HUDEP-2 (cell line): ENCODE measurements at regions not wholly inside any gene's neighbourhood (a gene's known extent, or its start where the extent isn't known, plus 50 kb on each side); places are given as distances from the start of the nearest gene placed in this dataset.
"Not testable (repeated sequence)": the region's sequence is repeated elsewhere in the genome, so short reads cannot be mapped to it uniquely, and the experiment has no call there.

Source experiments
- DNase-seq, 76 experiments: peaks; one replicate each; lab custom pipeline; 2025; ENCODE audit not compliant: unreplicated experiment in 76 of 76; lab: John Stamatoyannopoulos, UW

GRCh38 chr5:17816944-17817343 lies 182.7 kb downstream of the TAF11L14 start:
- DNase-seq: no peak

- DNase-seq: no peak
These were observed 183.7 kb downstream of the TAF11L14 start for GRCh38 chr5:17817990-17818389.

GRCh38 chr5:17819783-17820182 lies 185.5 kb downstream of the TAF11L14 start:
- no peak for DNase-seq

- DNase-seq: no peak
These were observed 194.4 kb downstream of the TAF11L14 start for GRCh38 chr5:17828681-17829080.

- DNase-seq: no peak
These were observed 195.2 kb downstream of the TAF11L14 start for GRCh38 chr5:17829456-17829855.

- DNase-seq: no peak
These were observed 197.0 kb downstream of the TAF11L14 start for GRCh38 chr5:17831279-17831678.

GRCh38 chr5:17832949-17833745 lies 198.9 kb downstream of the TAF11L14 start:
- no peak for DNase-seq

GRCh38 chr5:17837757-17838156 lies 203.5 kb downstream of the TAF11L14 start:
- no peak for DNase-seq

GRCh38 chr5:17838469-17838868 lies 204.2 kb downstream of the TAF11L14 start:
- no peak for DNase-seq

- no peak for DNase-seq
These were observed 205.6 kb downstream of the TAF11L14 start for GRCh38 chr5:17839848-17840247.

- no peak for DNase-seq
These were observed 212.2 kb downstream of the TAF11L14 start for GRCh38 chr5:17846496-17846895.

- no peak for DNase-seq
These were observed 213.0 kb downstream of the TAF11L14 start for GRCh38 chr5:17847286-17847685.

- no peak for DNase-seq
These were observed 217.9 kb downstream of the TAF11L14 start for GRCh38 chr5:17852111-17852510.

- no peak for DNase-seq
These were observed 218.5 kb downstream of the TAF11L14 start for GRCh38 chr5:17852740-17853139.

GRCh38 chr5:17854901-17855300 lies 220.6 kb downstream of the TAF11L14 start:
- DNase-seq: no peak

GRCh38 chr5:17860660-17861315 lies 226.5 kb downstream of the TAF11L14 start:
- DNase-seq: no peak

- DNase-seq: not testable (repeated sequence)
These were observed 230.6 kb downstream of the TAF11L14 start for GRCh38 chr5:17864903-17865302.

GRCh38 chr5:17865966-17866365 lies 231.7 kb downstream of the TAF11L14 start:
- not testable (repeated sequence) for DNase-seq

- no peak for DNase-seq
These were observed 237.9 kb downstream of the TAF11L14 start for GRCh38 chr5:17872204-17872603.

- no peak for DNase-seq
These were observed 244.3 kb downstream of the TAF11L14 start for GRCh38 chr5:17878541-17878940.

GRCh38 chr5:17879276-17879675 lies 245.0 kb downstream of the TAF11L14 start:
- no peak for DNase-seq

GRCh38 chr5:17880869-17881268 lies 246.6 kb downstream of the TAF11L14 start:
- DNase-seq: no peak
